ENCODE measurements at regions not wholly inside any gene's neighbourhood (a gene's known extent, or its start where the extent isn't known, plus 50 kb on each side); places are given as distances from the start of the nearest gene placed in this dataset.

GRCh38 chr6:145312481-145312880 is 422.8 kb downstream of the EPM2A start:
- H3K4me3 ChIP-seq (ENCODE audit: low read depth, low read length), result no peak overlapping the region
- peaks cover 6% of the 10 kb centered on the region for H3K4me1 ChIP-seq
- H3K27me3 ChIP-seq, result no peaks in the 10 kb centered on the region
- TF ChIP-seq CTCF (IDR thresholded peaks at IDR 0.05; ENCODE audit: low read depth, low read length), result no peak
- no peaks in the 10 kb centered on the region for H3K9me3 ChIP-seq
- DNase-seq, result no peak
- H3K36me3 ChIP-seq, result no peaks in the 10 kb centered on the region

- no peak overlapping the region for H3K4me3 ChIP-seq (ENCODE audit: low read depth, low read length)
- TF ChIP-seq CTCF (IDR thresholded peaks at IDR 0.05; ENCODE audit: low read depth, low read length), result no peak
- no peaks in the 10 kb centered on the region for H3K9me3 ChIP-seq
- DNase-seq, result no peak
- H3K4me1 ChIP-seq, result no peaks in the 10 kb centered on the region; the same call in 1 of the 2 replicates
- H3K36me3 ChIP-seq, result no peaks in the 10 kb centered on the region
- no peaks in the 10 kb centered on the region for H3K27me3 ChIP-seq
Measured at GRCh38 chr6:145313041-145313855, 422.1 kb downstream of the EPM2A start.

- no peaks in the 10 kb centered on the region for H3K9me3 ChIP-seq
- no peaks in the 10 kb centered on the region for H3K36me3 ChIP-seq
- no peaks in the 10 kb centered on the region for H3K4me1 ChIP-seq
- H3K4me3 ChIP-seq (ENCODE audit: low read depth, low read length), result no peak overlapping the region
- H3K27me3 ChIP-seq, result no peaks in the 10 kb centered on the region
- TF ChIP-seq CTCF (IDR thresholded peaks at IDR 0.05; ENCODE audit: low read depth, low read length), result no peak
- DNase-seq, result no peak
Measured at GRCh38 chr6:145315982-145316600, 419.2 kb downstream of the EPM2A start.

GRCh38 chr6:145318952-145319351 is 416.4 kb downstream of the EPM2A start:
- Histone ChIP-seq H3K9me3 (no peaks in the 10 kb centered on the region), H3K4me1 (no peaks in the 10 kb centered on the region), H3K36me3 (no peaks in the 10 kb centered on the region), H3K4me3 (ENCODE audit: low read depth, low read length) (no peak overlapping the region), H3K27me3 (no peaks in the 10 kb centered on the region)
- no peak for DNase-seq
- no peak for TF ChIP-seq CTCF (IDR thresholded peaks at IDR 0.05; ENCODE audit: low read depth, low read length)

GRCh38 chr6:145319605-145320004 is 415.7 kb downstream of the EPM2A start:
- no peak for TF ChIP-seq CTCF (IDR thresholded peaks at IDR 0.05; ENCODE audit: low read depth, low read length)
- DNase-seq, result no peak

GRCh38 chr6:145323646-145324045 is 411.7 kb downstream of the EPM2A start:
- Histone ChIP-seq H3K9me3 (no peaks in the 10 kb centered on the region), H3K4me3 (ENCODE audit: low read depth, low read length) (no peak overlapping the region), H3K27me3 (no peaks in the 10 kb centered on the region), H3K4me1 (no peaks in the 10 kb centered on the region), H3K36me3 (no peaks in the 10 kb centered on the region)
- no peak for TF ChIP-seq CTCF (IDR thresholded peaks at IDR 0.05; ENCODE audit: low read depth, low read length)
- no peak for DNase-seq

More at GRCh38 chr6:145319605-145320004, 415.7 kb downstream of the EPM2A start:
- no peak overlapping the region for H3K4me3 ChIP-seq (ENCODE audit: low read depth, low read length)
- H3K4me1 ChIP-seq, result no peaks in the 10 kb centered on the region
- no peaks in the 10 kb centered on the region for H3K9me3 ChIP-seq
- H3K36me3 ChIP-seq, result no peaks in the 10 kb centered on the region
- H3K27me3 ChIP-seq, result no peaks in the 10 kb centered on the region
